Stomach (tissue), 4 donors: ENCODE measurements at regions not wholly inside any gene's neighbourhood (a gene's known extent, or its start where the extent isn't known, plus 50 kb on each side); places are given as distances from the start of the nearest gene placed in this dataset.

Experiments
- POLR2AphosphoS5 ChIP-seq, 3 donors: sonication (generic); formaldehyde crosslinking; IDR thresholded peaks; one replicate each; pipeline ENCODE4 v1.6.1; 2016; ENCODE audit warnings: antibody characterized with exemption in 3 of 3
- TF ChIP-seq, protein P1 (sequence below), 7 experiments: fragments of 450-650 bp in 4 of 7; fragments of 200-600 bp in 3 of 7; sonication (generic) in 3 of 7; IDR thresholded peaks; one replicate each; pipeline ENCODE4 v1.5.1; 2016 to 2019; ENCODE audit warnings: antibody characterized with exemption in 7 of 7, control low read depth in 2 of 7, mild to moderate bottlenecking in 1 of 7

DNA sequence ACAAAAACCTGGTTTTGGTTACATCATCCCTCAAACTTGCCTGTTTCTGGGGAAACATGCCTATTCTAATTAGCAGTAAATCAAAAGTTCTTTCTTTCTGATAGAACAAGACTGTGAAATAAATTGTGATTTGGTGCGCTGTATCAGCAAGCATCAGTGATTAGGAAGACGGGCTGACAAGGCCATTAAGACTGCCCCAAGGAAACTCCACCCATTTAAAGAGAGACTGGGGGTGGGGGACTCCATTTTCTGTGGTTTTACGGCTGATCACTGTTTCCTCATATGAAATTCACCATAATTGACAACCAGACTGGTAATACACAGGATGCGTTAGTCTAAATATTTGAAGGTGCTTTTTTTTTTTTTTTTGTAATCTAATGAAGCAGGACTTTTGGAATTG lies 68.7 kb downstream of the MBL2 start:
- TF ChIP-seq, protein P1, sequence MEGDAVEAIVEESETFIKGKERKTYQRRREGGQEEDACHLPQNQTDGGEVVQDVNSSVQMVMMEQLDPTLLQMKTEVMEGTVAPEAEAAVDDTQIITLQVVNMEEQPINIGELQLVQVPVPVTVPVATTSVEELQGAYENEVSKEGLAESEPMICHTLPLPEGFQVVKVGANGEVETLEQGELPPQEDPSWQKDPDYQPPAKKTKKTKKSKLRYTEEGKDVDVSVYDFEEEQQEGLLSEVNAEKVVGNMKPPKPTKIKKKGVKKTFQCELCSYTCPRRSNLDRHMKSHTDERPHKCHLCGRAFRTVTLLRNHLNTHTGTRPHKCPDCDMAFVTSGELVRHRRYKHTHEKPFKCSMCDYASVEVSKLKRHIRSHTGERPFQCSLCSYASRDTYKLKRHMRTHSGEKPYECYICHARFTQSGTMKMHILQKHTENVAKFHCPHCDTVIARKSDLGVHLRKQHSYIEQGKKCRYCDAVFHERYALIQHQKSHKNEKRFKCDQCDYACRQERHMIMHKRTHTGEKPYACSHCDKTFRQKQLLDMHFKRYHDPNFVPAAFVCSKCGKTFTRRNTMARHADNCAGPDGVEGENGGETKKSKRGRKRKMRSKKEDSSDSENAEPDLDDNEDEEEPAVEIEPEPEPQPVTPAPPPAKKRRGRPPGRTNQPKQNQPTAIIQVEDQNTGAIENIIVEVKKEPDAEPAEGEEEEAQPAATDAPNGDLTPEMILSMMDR (IDR thresholded peaks at IDR 0.05), result no peak
- TF ChIP-seq POLR2AphosphoS5 (IDR thresholded peaks at IDR 0.05), result no peak
